ENCODE measurements at regions not wholly inside any gene's neighbourhood (a gene's known extent, or its start where the extent isn't known, plus 50 kb on each side); places are given as distances from the start of the nearest gene placed in this dataset.
A peak's percentile ranks its signal among the peaks of the same experiment; 100 is the strongest.

- Histone ChIP-seq H3K79me2 (replicated peaks; ENCODE audit: insufficient read depth) (no peaks in the 10 kb centered on the region), H3K27ac (ENCODE audit: low read depth) (no peak overlapping the region), H4K20me1 (replicated peaks; ENCODE audit: insufficient read depth) (peaks cover 10% of the 10 kb centered on the region), H3K4me3 (no peak overlapping the region), H3K4me1 (ENCODE audit: insufficient read depth) (peaks cover 13% of the 10 kb centered on the region), H3F3A (replicated peaks; ENCODE audit: low read depth) (0 out of 2 replicates have a peak, but pooled peaks cover 3% of the 10 kb centered on the region), H3K36me3 (ENCODE audit: insufficient read depth) (no peaks in the 10 kb centered on the region), H3K9me2 (ENCODE audit: insufficient read depth) (no peaks in the 10 kb centered on the region), H3K4me2 (no peak overlapping the region), H2AFZ (no peak overlapping the region), H3K27me3 (ENCODE audit: insufficient read depth) (peaks cover 99% of the 10 kb centered on the region)
- H3K27ac Mint-ChIP-seq = no peak overlapping the region
- ATAC-seq (no peak), DNase-seq (ENCODE audit: low spot score) (no peak)
- peaks cover 12% of the 10 kb centered on the region for H3K4me1 Mint-ChIP-seq
- no peak overlapping the region for H3K4me3 Mint-ChIP-seq
- no peaks in the 10 kb centered on the region for H3K9me3 Mint-ChIP-seq
- peaks cover 86% of the 10 kb centered on the region for H3K27me3 Mint-ChIP-seq (ENCODE audit: insufficient read depth, low read depth, poor library complexity)
- TF ChIP-seq EZH2 (IDR thresholded peaks at IDR 0.05; ENCODE audit: low read depth, unreplicated experiment) (no peak), ZNF331 (CRISPR knock-in tag; IDR thresholded peaks at IDR 0.05; ENCODE audit: low read depth) (no peak), STAT1 (IDR thresholded peaks at IDR 0.05; ENCODE audit: unreplicated experiment) (no peak), ZNF462 (CRISPR knock-in tag; IDR thresholded peaks at IDR 0.05) (no peak), REST (IDR thresholded peaks at IDR 0.05; ENCODE audit: unreplicated experiment) (no peak), CTCF (conservative IDR thresholded peaks at IDR 0.05; ENCODE audit: low read depth in 2 of 2) (peak in 1 of 2 experiments; percentile 21; a peak in 1 of 4 replicates)
- no peaks in the 10 kb centered on the region for H3K36me3 Mint-ChIP-seq (ENCODE audit: low read depth)
Observed at GRCh38 chr2:120463527-120463926, 117.6 kb downstream of the INHBB start.
